GM10266 (cell line): ENCODE measurements at regions not wholly inside any gene's neighbourhood (a gene's known extent, or its start where the extent isn't known, plus 50 kb on each side); places are given as distances from the start of the nearest gene placed in this dataset.
"Not testable (repeated sequence)": the region's sequence is repeated elsewhere in the genome, so short reads cannot be mapped to it uniquely, and the experiment has no call there.

Source experiments
- DNase-seq: peaks from one replicate; pipeline ENCODE4 v3.0.0; 2012; ENCODE audit errors: extremely low spot score
- CTCF ChIP-seq: IDR thresholded peaks from 2 replicates; pipeline ENCODE4 v1.5.1; 2012; ENCODE audit warnings: mild to moderate bottlenecking, low read depth; ENCODE audit not compliant: control insufficient read depth, insufficient read depth; ENCODE audit errors: missing control alignments

- TF ChIP-seq CTCF = no peak
- no peak for DNase-seq
Observed at GRCh38 chr9:7432989-7433388, 366.6 kb downstream of the DMAC1 start.

GRCh38 chr9:7417397-7417796 lies 382.2 kb downstream of the DMAC1 start:
- DNase-seq = not testable (repeated sequence)

- TF ChIP-seq CTCF = no peak
- DNase-seq = no peak
Observed at GRCh38 chr9:7415836-7416235, 383.7 kb downstream of the DMAC1 start.

- no peak for TF ChIP-seq CTCF
- DNase-seq = no peak
Observed at GRCh38 chr9:7408845-7409244, 390.7 kb downstream of the DMAC1 start.

- no peak for DNase-seq
- TF ChIP-seq CTCF = no peak
Observed at GRCh38 chr9:7407246-7407645, 392.3 kb downstream of the DMAC1 start.

- DNase-seq = no peak
- no peak for TF ChIP-seq CTCF
Observed at GRCh38 chr9:7405924-7406604, 393.5 kb downstream of the DMAC1 start.

GRCh38 chr9:7403839-7404487 lies 395.6 kb downstream of the DMAC1 start:
- no peak for TF ChIP-seq CTCF
- no peak for DNase-seq
